ENCODE measurements at regions not wholly inside any gene's neighbourhood (a gene's known extent, or its start where the extent isn't known, plus 50 kb on each side); places are given as distances from the start of the nearest gene placed in this dataset.

- DNase-seq (ENCODE audit: low spot score, unreplicated experiment), result no peak
- Mint-ChIP-seq H3K36me3 (ENCODE audit: insufficient read depth) (no peaks in the 10 kb centered on the region), H3K4me3 (ENCODE audit: low read depth) (no peak overlapping the region), H3K27me3 (peaks cover 6% of the 10 kb centered on the region), H3K4me1 (ENCODE audit: low read depth) (peaks cover 13% of the 10 kb centered on the region), H3K9me3 (ENCODE audit: low read depth) (peaks cover 3% of the 10 kb centered on the region), H3K27ac (no peak overlapping the region)
- peak; percentile 12 for TF ChIP-seq CTCF (IDR thresholded peaks at IDR 0.05; ENCODE audit: unreplicated experiment)
Measured at GRCh38 chr6:84549917-84550316, 214.5 kb downstream of the TBX18 start.

GRCh38 chr6:84547341-84547801 lies 217.0 kb downstream of the TBX18 start:
- Mint-ChIP-seq H3K36me3 (ENCODE audit: insufficient read depth) (no peaks in the 10 kb centered on the region), H3K4me1 (ENCODE audit: low read depth) (peaks cover 13% of the 10 kb centered on the region), H3K27me3 (peaks cover 6% of the 10 kb centered on the region), H3K4me3 (ENCODE audit: low read depth) (no peak overlapping the region), H3K27ac (no peak overlapping the region), H3K9me3 (ENCODE audit: low read depth) (peaks cover 15% of the 10 kb centered on the region)
- DNase-seq (ENCODE audit: low spot score, unreplicated experiment), result no peak
- TF ChIP-seq CTCF (IDR thresholded peaks at IDR 0.05; ENCODE audit: unreplicated experiment), result no peak

- no peak overlapping the region for H3K27ac Mint-ChIP-seq
- H3K27me3 Mint-ChIP-seq, result peaks cover 6% of the 10 kb centered on the region
- DNase-seq (ENCODE audit: low spot score, unreplicated experiment), result no peak
- TF ChIP-seq CTCF (IDR thresholded peaks at IDR 0.05; ENCODE audit: unreplicated experiment), result no peak
- peaks cover 19% of the 10 kb centered on the region for H3K9me3 Mint-ChIP-seq (ENCODE audit: low read depth)
- H3K4me1 Mint-ChIP-seq (ENCODE audit: low read depth), result peaks cover 13% of the 10 kb centered on the region
- H3K4me3 Mint-ChIP-seq (ENCODE audit: low read depth), result no peak overlapping the region
- no peaks in the 10 kb centered on the region for H3K36me3 Mint-ChIP-seq (ENCODE audit: insufficient read depth)
Measured at GRCh38 chr6:84546427-84546914, 217.9 kb downstream of the TBX18 start.

- DNase-seq (ENCODE audit: low spot score, unreplicated experiment), result no peak
Measured at GRCh38 chr6:84539122-84539856, 225.1 kb downstream of the TBX18 start.

More at GRCh38 chr6:84539122-84539856, 225.1 kb downstream of the TBX18 start:
- Mint-ChIP-seq H3K9me3 (ENCODE audit: low read depth) (peaks cover 18% of the 10 kb centered on the region), H3K4me1 (ENCODE audit: low read depth) (no peaks in the 10 kb centered on the region), H3K4me3 (ENCODE audit: low read depth) (no peak overlapping the region), H3K27ac (no peak overlapping the region), H3K27me3 (peaks cover 14% of the 10 kb centered on the region), H3K36me3 (ENCODE audit: insufficient read depth) (no peaks in the 10 kb centered on the region)
- no peak for TF ChIP-seq CTCF (IDR thresholded peaks at IDR 0.05; ENCODE audit: unreplicated experiment)
